Panc1 (cell line): ENCODE measurements at regions not wholly inside any gene's neighbourhood (a gene's known extent, or its start where the extent isn't known, plus 50 kb on each side); places are given as distances from the start of the nearest gene placed in this dataset.

Source experiments
- ATAC-seq: fragments of 200-7000 bp; cut with Tn5 transposase; 2 replicates; pipeline ENCODE4 v1.9.1; 2020; ENCODE audit warnings: mild to moderate bottlenecking, moderate library complexity
- BruUV-seq: library from RNA; stranded (reverse); fragments of 400-500 nt; replicated peaks from 2 replicates; lab custom pipeline; 2021; lab: Mats Ljungman, UMichigan
- CTCF ChIA-PET: fragments of 300-600 bp; sonication (Branson Sonifier 250); formaldehyde crosslinking; loops from one replicate; lab custom pipeline; 2022; ENCODE audit warnings: antibody characterized with exemption; lab: Charles Lee
- POLR2A ChIA-PET: fragments of 300-600 bp; sonication (Branson Sonifier 250); formaldehyde crosslinking; loops from one replicate; lab custom pipeline; 2022; ENCODE audit warnings: antibody characterized with exemption; lab: Charles Lee
- DNase-seq: peaks from one replicate; pipeline ENCODE4 v3.0.0-alpha.2; 2010; ENCODE audit warnings: low read depth, low spot score
- H3K27ac ChIP-seq: 2 replicates; pipeline ENCODE4 v1.5.1; 2011; ENCODE audit warnings: mild to moderate bottlenecking, low read length, inconsistent platforms
- H3K27me3 ChIP-seq: fragments of 200-500 bp; sonication (Bioruptor generic); 2 replicates; pipeline ENCODE4 v1.6.0; 2014; ENCODE audit warnings: low read length, inconsistent platforms; ENCODE audit not compliant: control insufficient read depth, insufficient read depth
- H3K36me3 ChIP-seq: fragments of 200-500 bp; sonication (Bioruptor generic); 2 replicates; pipeline ENCODE4 v1.5.1; 2014; ENCODE audit warnings: inconsistent platforms, mild to moderate bottlenecking, low read length, moderate library complexity; ENCODE audit not compliant: control insufficient read depth, insufficient read depth
- H3K4me1 ChIP-seq: 2 replicates; pipeline ENCODE4 v1.5.1; 2011; ENCODE audit warnings: inconsistent platforms, mild to moderate bottlenecking, low read length, moderate library complexity; ENCODE audit not compliant: control insufficient read depth, insufficient read depth
- H3K4me3 ChIP-seq, 2 experiments: 2 replicates each; pipeline ENCODE4 v1.5.1; 2011 to 2012; ENCODE audit warnings: low read depth in 2 of 2, low read length in 2 of 2, mild to moderate bottlenecking in 2 of 2, inconsistent platforms in 1 of 2, moderate library complexity in 1 of 2
- H3K9me3 ChIP-seq: fragments of 200-500 bp; sonication (Bioruptor generic); 2 replicates; pipeline ENCODE4 v1.5.1; 2014; ENCODE audit warnings: low read depth, mild to moderate bottlenecking, inconsistent platforms, low read length, moderate library complexity; ENCODE audit not compliant: control insufficient read depth, insufficient read depth
- POLR2AphosphoS5 ChIP-seq: IDR thresholded peaks from 2 replicates; pipeline ENCODE4 v1.6.1; 2012; ENCODE audit warnings: mild to moderate bottlenecking, low read depth, low read length, moderate library complexity
- SIN3A ChIP-seq: IDR thresholded peaks from 2 replicates; pipeline ENCODE4 v1.6.1; 2012; ENCODE audit warnings: low read depth, mild to moderate bottlenecking, low read length, moderate library complexity, borderline replicate concordance; ENCODE audit not compliant: insufficient read depth
- TCF7L2 ChIP-seq: IDR thresholded peaks from 2 replicates; pipeline ENCODE4 v1.6.1; 2011; ENCODE audit warnings: mild to moderate bottlenecking, low read depth, low read length, inconsistent platforms
- in situ Hi-C: cut with HindIII; loops from 2 replicates; pipeline ENCODE4 v1.10.0; 2016; ENCODE audit warnings: low sequenced_read_pairs, low pct_unique_long_range_greater_than_20kb
- intact Hi-C: fragments of 100-400 bp; cut with micrococcal nuclease; formaldehyde crosslinking; loops from one replicate; pipeline ENCODE4 v1.10.0; 2022; ENCODE audit not compliant: unreplicated experiment
- TF ChIP-seq, protein P1 (sequence below): fragments of 450-650 bp; IDR thresholded peaks from 2 replicates; pipeline ENCODE4 v1.5.1; 2017; ENCODE audit warnings: mild to moderate bottlenecking
- TF ChIP-seq, protein P2 (sequence below), 2 experiments: IDR thresholded peaks; 2 replicates each; pipeline ENCODE4 v1.6.1; 2011 to 2012; ENCODE audit warnings: low read depth in 2 of 2, control low read depth in 1 of 2, low read length in 1 of 2, mild to moderate bottlenecking in 1 of 2, moderate library complexity in 1 of 2; ENCODE audit not compliant: insufficient read depth in 1 of 2

DNA sequence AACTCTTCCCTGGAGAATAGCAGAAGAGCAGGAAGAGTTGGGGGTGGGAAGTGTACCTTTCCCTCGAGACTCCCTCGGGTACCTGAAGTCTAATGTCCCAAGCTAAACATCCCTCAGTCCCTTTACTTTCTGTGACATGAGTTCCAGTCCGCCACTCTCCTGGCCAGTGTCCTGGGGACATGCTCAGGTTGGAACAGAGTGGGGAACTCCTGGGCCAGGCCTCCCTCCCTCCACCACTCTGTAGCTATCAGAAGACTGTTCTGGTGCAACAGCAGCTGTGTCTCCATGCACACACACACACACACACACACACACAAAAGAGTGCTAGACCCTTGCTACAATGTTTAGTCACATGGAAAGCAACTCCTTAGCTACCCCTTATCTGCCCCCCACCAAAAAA, 155.0 kb upstream of the HES1 start:
- Histone ChIP-seq H3K4me3 (no peak overlapping the region), H3K27me3 (no peaks in the 10 kb centered on the region), H3K36me3 (no peaks in the 10 kb centered on the region), H3K9me3 (no peaks in the 10 kb centered on the region), H3K27ac (no peak overlapping the region), H3K4me1 (no peaks in the 10 kb centered on the region)
- POLR2A ChIA-PET, result interaction anchor here (0.7 kb wide), 1 partner anchor 294 kb away, joined by 3 read pairs; no protein-coding TSS in a partner anchor
- CTCF ChIA-PET, result no interaction called here
- in situ Hi-C loops, result no loop called here
- intact Hi-C loops, result no loop called here
- ATAC-seq (no peak), DNase-seq (no peak)
- BruUV-seq, result no TSS peak
- TF ChIP-seq POLR2AphosphoS5, result no peak
- no peak for TF ChIP-seq SIN3A
- TF ChIP-seq TCF7L2, result no peak
- TF ChIP-seq, protein P1, sequence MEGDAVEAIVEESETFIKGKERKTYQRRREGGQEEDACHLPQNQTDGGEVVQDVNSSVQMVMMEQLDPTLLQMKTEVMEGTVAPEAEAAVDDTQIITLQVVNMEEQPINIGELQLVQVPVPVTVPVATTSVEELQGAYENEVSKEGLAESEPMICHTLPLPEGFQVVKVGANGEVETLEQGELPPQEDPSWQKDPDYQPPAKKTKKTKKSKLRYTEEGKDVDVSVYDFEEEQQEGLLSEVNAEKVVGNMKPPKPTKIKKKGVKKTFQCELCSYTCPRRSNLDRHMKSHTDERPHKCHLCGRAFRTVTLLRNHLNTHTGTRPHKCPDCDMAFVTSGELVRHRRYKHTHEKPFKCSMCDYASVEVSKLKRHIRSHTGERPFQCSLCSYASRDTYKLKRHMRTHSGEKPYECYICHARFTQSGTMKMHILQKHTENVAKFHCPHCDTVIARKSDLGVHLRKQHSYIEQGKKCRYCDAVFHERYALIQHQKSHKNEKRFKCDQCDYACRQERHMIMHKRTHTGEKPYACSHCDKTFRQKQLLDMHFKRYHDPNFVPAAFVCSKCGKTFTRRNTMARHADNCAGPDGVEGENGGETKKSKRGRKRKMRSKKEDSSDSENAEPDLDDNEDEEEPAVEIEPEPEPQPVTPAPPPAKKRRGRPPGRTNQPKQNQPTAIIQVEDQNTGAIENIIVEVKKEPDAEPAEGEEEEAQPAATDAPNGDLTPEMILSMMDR, result no peak
- TF ChIP-seq, protein P2, sequence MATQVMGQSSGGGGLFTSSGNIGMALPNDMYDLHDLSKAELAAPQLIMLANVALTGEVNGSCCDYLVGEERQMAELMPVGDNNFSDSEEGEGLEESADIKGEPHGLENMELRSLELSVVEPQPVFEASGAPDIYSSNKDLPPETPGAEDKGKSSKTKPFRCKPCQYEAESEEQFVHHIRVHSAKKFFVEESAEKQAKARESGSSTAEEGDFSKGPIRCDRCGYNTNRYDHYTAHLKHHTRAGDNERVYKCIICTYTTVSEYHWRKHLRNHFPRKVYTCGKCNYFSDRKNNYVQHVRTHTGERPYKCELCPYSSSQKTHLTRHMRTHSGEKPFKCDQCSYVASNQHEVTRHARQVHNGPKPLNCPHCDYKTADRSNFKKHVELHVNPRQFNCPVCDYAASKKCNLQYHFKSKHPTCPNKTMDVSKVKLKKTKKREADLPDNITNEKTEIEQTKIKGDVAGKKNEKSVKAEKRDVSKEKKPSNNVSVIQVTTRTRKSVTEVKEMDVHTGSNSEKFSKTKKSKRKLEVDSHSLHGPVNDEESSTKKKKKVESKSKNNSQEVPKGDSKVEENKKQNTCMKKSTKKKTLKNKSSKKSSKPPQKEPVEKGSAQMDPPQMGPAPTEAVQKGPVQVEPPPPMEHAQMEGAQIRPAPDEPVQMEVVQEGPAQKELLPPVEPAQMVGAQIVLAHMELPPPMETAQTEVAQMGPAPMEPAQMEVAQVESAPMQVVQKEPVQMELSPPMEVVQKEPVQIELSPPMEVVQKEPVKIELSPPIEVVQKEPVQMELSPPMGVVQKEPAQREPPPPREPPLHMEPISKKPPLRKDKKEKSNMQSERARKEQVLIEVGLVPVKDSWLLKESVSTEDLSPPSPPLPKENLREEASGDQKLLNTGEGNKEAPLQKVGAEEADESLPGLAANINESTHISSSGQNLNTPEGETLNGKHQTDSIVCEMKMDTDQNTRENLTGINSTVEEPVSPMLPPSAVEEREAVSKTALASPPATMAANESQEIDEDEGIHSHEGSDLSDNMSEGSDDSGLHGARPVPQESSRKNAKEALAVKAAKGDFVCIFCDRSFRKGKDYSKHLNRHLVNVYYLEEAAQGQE (IDR thresholded peaks at IDR 0.05; ENCODE audit: insufficient read depth in 1 of 2, low read depth in 2 of 2, low read length in 1 of 2), result no peak

DNA sequence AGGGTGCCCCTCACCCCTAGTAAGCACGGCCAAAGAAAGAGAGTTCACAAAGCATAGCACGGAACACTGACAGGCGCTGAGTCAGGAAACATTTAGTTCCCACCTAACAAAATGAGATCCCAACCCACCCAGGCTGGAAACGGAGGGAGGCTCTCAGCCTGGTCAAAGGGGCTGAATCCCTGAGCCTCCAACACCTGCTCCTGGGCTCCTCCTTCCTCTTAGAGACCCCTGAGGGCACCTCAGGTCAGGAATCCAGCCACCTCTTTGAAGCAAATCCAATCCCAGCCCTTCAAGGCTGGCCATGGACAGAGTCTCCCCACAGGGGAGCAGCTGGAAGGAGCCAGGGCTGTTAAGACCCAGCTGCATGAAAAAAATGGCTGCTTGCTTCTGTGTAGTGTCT, 154.4 kb upstream of the HES1 start:
- ChIA-PET POLR2A (no interaction called here), CTCF (no interaction called here)
- Histone ChIP-seq H3K27ac (no peak overlapping the region), H3K9me3 (no peaks in the 10 kb centered on the region), H3K36me3 (no peaks in the 10 kb centered on the region), H3K27me3 (no peaks in the 10 kb centered on the region), H3K4me1 (no peaks in the 10 kb centered on the region), H3K4me3 (no peak overlapping the region)
- no peak for ATAC-seq
- no peak for DNase-seq
- TF ChIP-seq SIN3A, result no peak
- TF ChIP-seq, protein P1, result no peak
- TF ChIP-seq TCF7L2, result no peak
- no peak for TF ChIP-seq POLR2AphosphoS5
- TF ChIP-seq, protein P2 (IDR thresholded peaks at IDR 0.05; ENCODE audit: insufficient read depth in 1 of 2, low read depth in 2 of 2, low read length in 1 of 2), result no peak
- in situ Hi-C loops (no loop called here), intact Hi-C loops (no loop called here)
- no TSS peak for BruUV-seq
